ENCODE measurements at regions not wholly inside any gene's neighbourhood (a gene's known extent, or its start where the extent isn't known, plus 50 kb on each side); places are given as distances from the start of the nearest gene placed in this dataset.

DNA sequence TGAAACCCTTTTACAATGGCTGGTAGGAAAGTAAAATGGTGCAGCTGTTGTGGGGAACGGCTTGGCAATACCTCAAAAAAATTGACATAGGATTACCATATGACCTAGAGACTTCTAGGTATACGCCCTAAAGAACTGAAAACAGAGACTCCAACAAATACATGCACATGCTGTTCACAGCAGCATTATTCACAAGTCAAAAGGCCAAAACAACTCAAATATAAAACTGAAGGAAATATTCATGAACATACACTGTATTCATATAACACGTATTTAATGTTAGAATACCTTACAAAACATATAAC, 74.6 kb downstream of the FOXA2 start:
- no peak for ATAC-seq
- Histone ChIP-seq H3K27ac (no peak overlapping the region), H3K9me3 (no peaks in the 10 kb centered on the region), H3K36me3 (no peaks in the 10 kb centered on the region), H3K4me3 (no peak overlapping the region), H3K4me1 (no peaks in the 10 kb centered on the region), H3K27me3 (no peaks in the 10 kb centered on the region)
- TF ChIP-seq, protein P1, sequence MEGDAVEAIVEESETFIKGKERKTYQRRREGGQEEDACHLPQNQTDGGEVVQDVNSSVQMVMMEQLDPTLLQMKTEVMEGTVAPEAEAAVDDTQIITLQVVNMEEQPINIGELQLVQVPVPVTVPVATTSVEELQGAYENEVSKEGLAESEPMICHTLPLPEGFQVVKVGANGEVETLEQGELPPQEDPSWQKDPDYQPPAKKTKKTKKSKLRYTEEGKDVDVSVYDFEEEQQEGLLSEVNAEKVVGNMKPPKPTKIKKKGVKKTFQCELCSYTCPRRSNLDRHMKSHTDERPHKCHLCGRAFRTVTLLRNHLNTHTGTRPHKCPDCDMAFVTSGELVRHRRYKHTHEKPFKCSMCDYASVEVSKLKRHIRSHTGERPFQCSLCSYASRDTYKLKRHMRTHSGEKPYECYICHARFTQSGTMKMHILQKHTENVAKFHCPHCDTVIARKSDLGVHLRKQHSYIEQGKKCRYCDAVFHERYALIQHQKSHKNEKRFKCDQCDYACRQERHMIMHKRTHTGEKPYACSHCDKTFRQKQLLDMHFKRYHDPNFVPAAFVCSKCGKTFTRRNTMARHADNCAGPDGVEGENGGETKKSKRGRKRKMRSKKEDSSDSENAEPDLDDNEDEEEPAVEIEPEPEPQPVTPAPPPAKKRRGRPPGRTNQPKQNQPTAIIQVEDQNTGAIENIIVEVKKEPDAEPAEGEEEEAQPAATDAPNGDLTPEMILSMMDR (IDR thresholded peaks at IDR 0.05): no peak
- DNase-seq: no peak
- intact Hi-C loops (cut with DNase I): no loop called here

GRCh38 chr20:22509090-22509842, 75.1 kb downstream of the FOXA2 start:
- no peaks in the 10 kb centered on the region for H3K9me3 ChIP-seq
- DNase-seq (no peak), ATAC-seq (no peak)
- H3K27me3 ChIP-seq: no peaks in the 10 kb centered on the region
- intact Hi-C loops (cut with DNase I): no loop called here
- no peaks in the 10 kb centered on the region for H3K4me1 ChIP-seq
- TF ChIP-seq, protein P1 (IDR thresholded peaks at IDR 0.05): no peak
- H3K4me3 ChIP-seq: no peak overlapping the region
- H3K27ac ChIP-seq: no peak overlapping the region
- no peaks in the 10 kb centered on the region for H3K36me3 ChIP-seq

DNA sequence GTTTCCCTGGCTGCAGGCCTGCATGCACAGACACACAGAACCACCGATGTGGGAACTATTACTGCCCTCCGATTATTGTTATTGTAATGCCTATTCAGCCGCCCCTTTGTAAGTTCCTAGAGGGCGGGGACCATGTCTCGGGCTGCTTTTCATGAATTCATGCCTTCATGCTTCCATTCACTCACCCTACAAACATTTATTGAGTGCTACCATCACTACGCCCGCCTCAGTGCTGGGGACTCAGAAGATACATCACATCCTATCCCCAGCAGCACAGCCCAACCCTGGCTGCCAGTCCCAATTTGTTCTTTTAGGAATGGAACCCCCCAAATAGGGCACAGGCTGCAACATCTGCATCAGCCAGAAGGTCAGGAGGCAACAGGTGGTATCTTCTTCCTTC, 75.9 kb downstream of the FOXA2 start:
- DNase-seq (no peak), ATAC-seq (no peak)
- Histone ChIP-seq H3K4me1 (no peaks in the 10 kb centered on the region), H3K36me3 (no peaks in the 10 kb centered on the region), H3K27me3 (no peaks in the 10 kb centered on the region), H3K4me3 (no peak overlapping the region), H3K9me3 (no peaks in the 10 kb centered on the region), H3K27ac (no peak overlapping the region)
- intact Hi-C loops (cut with DNase I): no loop called here
- TF ChIP-seq, protein P1 (IDR thresholded peaks at IDR 0.05): no peak

DNA sequence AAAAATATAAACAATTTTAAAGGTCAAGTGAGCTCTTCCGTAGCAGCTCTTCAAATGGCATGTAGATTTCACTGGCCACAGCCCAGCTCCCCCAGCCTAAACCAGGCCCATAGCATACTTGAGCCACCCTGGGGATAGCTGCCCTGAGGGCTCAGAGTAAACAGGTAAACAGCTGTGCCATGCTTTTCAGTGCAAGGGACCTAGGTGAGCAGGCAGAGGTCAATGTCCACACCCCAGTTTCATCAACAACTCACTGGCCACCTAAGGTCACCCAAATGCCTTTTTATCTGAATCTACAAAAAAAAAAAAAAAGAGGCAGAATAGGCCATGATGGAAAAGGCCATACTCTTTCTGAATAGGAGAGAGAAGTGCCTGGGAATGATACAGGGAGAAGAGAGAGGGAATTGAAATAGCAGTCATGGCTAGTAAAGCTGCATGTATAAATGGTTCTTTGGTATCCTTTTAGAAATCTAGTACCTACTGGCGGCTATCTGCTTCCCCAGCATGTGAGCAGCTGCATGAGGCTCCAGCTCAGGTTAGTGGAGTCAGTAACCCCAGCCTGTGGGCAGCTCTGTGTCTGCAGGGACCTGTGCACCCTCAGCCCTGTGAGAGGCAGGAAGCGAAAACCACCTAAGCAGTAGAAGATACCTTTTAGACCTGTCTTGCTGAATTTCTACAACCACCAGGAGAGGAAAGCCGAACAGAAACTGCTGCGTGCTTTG, 77.0 kb downstream of the FOXA2 start:
- H3K4me1 ChIP-seq: no peaks in the 10 kb centered on the region
- H3K27me3 ChIP-seq: peaks cover 0 to 4% of the 10 kb centered on the region in 2 donors
- ATAC-seq: no peak
- TF ChIP-seq, protein P1 (IDR thresholded peaks at IDR 0.05): no peak
- DNase-seq: no peak
- no peak overlapping the region for H3K27ac ChIP-seq
- no peaks in the 10 kb centered on the region for H3K36me3 ChIP-seq
- no peak overlapping the region for H3K4me3 ChIP-seq
- H3K9me3 ChIP-seq: no peaks in the 10 kb centered on the region
- intact Hi-C loops (cut with DNase I): no loop called here

- TF ChIP-seq, protein P1 (IDR thresholded peaks at IDR 0.05): no peak
- no peak for ATAC-seq
- intact Hi-C loops (cut with DNase I): no loop called here
These were observed 77.5 kb downstream of the FOXA2 start for GRCh38 chr20:22506827-22507226.

More at GRCh38 chr20:22506827-22507226, 77.5 kb downstream of the FOXA2 start:
- Histone ChIP-seq H3K4me1 (no peaks in the 10 kb centered on the region), H3K27me3 (peaks cover 0 to 10% of the 10 kb centered on the region in 2 donors), H3K9me3 (no peaks in the 10 kb centered on the region), H3K36me3 (no peaks in the 10 kb centered on the region), H3K4me3 (no peak overlapping the region), H3K27ac (no peak overlapping the region)
- no peak for DNase-seq

Data from left lung (tissue), 4 donors.